ENCODE measurements at regions not wholly inside any gene's neighbourhood (a gene's known extent, or its start where the extent isn't known, plus 50 kb on each side); places are given as distances from the start of the nearest gene placed in this dataset.

GRCh38 chr7:41333511-41333910, 369.4 kb downstream of the INHBA start:
- no peak for TF ChIP-seq POLR2A (IDR thresholded peaks at IDR 0.05; ENCODE audit: low read depth, low read length)
- no peak for DNase-seq (ENCODE audit: insufficient read length, low spot score)
- FAIRE-seq = no peak

- no peak for FAIRE-seq
- DNase-seq (ENCODE audit: insufficient read length, low spot score) = no peak
- no peak for TF ChIP-seq POLR2A (IDR thresholded peaks at IDR 0.05; ENCODE audit: low read depth, low read length)
Measured at GRCh38 chr7:41331194-41331593, 371.7 kb downstream of the INHBA start.

GRCh38 chr7:41328544-41328943, 374.3 kb downstream of the INHBA start:
- FAIRE-seq = no peak
- no peak for DNase-seq (ENCODE audit: insufficient read length, low spot score)

GRCh38 chr7:41328131-41328530, 374.8 kb downstream of the INHBA start:
- TF ChIP-seq POLR2A (IDR thresholded peaks at IDR 0.05; ENCODE audit: low read depth, low read length) = no peak

More at GRCh38 chr7:41328544-41328943, 374.3 kb downstream of the INHBA start:
- TF ChIP-seq POLR2A (IDR thresholded peaks at IDR 0.05; ENCODE audit: low read depth, low read length) = no peak

GRCh38 chr7:41326616-41327015, 376.3 kb downstream of the INHBA start:
- no peak for FAIRE-seq
- DNase-seq (ENCODE audit: insufficient read length, low spot score) = no peak
- no peak for TF ChIP-seq POLR2A (IDR thresholded peaks at IDR 0.05; ENCODE audit: low read depth, low read length)

More at GRCh38 chr7:41328131-41328530, 374.8 kb downstream of the INHBA start:
- FAIRE-seq (no peak), DNase-seq (ENCODE audit: insufficient read length, low spot score) (no peak)

- TF ChIP-seq POLR2A (IDR thresholded peaks at IDR 0.05; ENCODE audit: low read depth, low read length) = no peak
- FAIRE-seq = no peak
Measured at GRCh38 chr7:41323806-41324205, 379.1 kb downstream of the INHBA start.

GRCh38 chr7:41319581-41319980, 383.3 kb downstream of the INHBA start:
- FAIRE-seq = no peak

More at GRCh38 chr7:41323806-41324205, 379.1 kb downstream of the INHBA start:
- no peak for DNase-seq (ENCODE audit: insufficient read length, low spot score)

GRCh38 chr7:41316410-41316809, 386.5 kb downstream of the INHBA start:
- no peak for TF ChIP-seq POLR2A (IDR thresholded peaks at IDR 0.05; ENCODE audit: low read depth, low read length)
- no peak for DNase-seq (ENCODE audit: insufficient read length, low spot score)
- FAIRE-seq = no peak

More at GRCh38 chr7:41319581-41319980, 383.3 kb downstream of the INHBA start:
- DNase-seq (ENCODE audit: insufficient read length, low spot score) = no peak
- TF ChIP-seq POLR2A (IDR thresholded peaks at IDR 0.05; ENCODE audit: low read depth, low read length) = no peak

- no peak for FAIRE-seq
- DNase-seq (ENCODE audit: insufficient read length, low spot score) = no peak
- TF ChIP-seq POLR2A (IDR thresholded peaks at IDR 0.05; ENCODE audit: low read depth, low read length) = no peak
Measured at GRCh38 chr7:41315764-41316163, 387.1 kb downstream of the INHBA start.

GRCh38 chr7:41313171-41313570, 389.7 kb downstream of the INHBA start:
- no peak for TF ChIP-seq POLR2A (IDR thresholded peaks at IDR 0.05; ENCODE audit: low read depth, low read length)
- DNase-seq (ENCODE audit: insufficient read length, low spot score) (no peak), FAIRE-seq (no peak)

GRCh38 chr7:41312235-41312634, 390.7 kb downstream of the INHBA start:
- TF ChIP-seq POLR2A (IDR thresholded peaks at IDR 0.05; ENCODE audit: low read depth, low read length) = no peak
- DNase-seq (ENCODE audit: insufficient read length, low spot score) (no peak), FAIRE-seq (no peak)

GRCh38 chr7:41311301-41311700, 391.6 kb downstream of the INHBA start:
- DNase-seq (ENCODE audit: insufficient read length, low spot score) (no peak), FAIRE-seq (no peak)

GRCh38 chr7:41306486-41306885, 396.4 kb downstream of the INHBA start:
- no peak for FAIRE-seq
- no peak for TF ChIP-seq POLR2A (IDR thresholded peaks at IDR 0.05; ENCODE audit: low read depth, low read length)
- DNase-seq (ENCODE audit: insufficient read length, low spot score) = no peak

More at GRCh38 chr7:41311301-41311700, 391.6 kb downstream of the INHBA start:
- TF ChIP-seq POLR2A (IDR thresholded peaks at IDR 0.05; ENCODE audit: low read depth, low read length) = no peak

GRCh38 chr7:41305001-41305400, 397.9 kb downstream of the INHBA start:
- FAIRE-seq = no peak
- DNase-seq (ENCODE audit: insufficient read length, low spot score) = no peak
- TF ChIP-seq POLR2A (IDR thresholded peaks at IDR 0.05; ENCODE audit: low read depth, low read length) = no peak

GRCh38 chr7:41303709-41304108, 399.2 kb downstream of the INHBA start:
- no peak for FAIRE-seq
- TF ChIP-seq POLR2A (IDR thresholded peaks at IDR 0.05; ENCODE audit: low read depth, low read length) = no peak

GRCh38 chr7:41298409-41298808, 404.5 kb downstream of the INHBA start:
- DNase-seq (ENCODE audit: insufficient read length, low spot score) (no peak), FAIRE-seq (no peak)
- TF ChIP-seq POLR2A (IDR thresholded peaks at IDR 0.05; ENCODE audit: low read depth, low read length) = no peak

More at GRCh38 chr7:41303709-41304108, 399.2 kb downstream of the INHBA start:
- no peak for DNase-seq (ENCODE audit: insufficient read length, low spot score)

Measured in H54 (cell line).